ENCODE measurements at regions not wholly inside any gene's neighbourhood (a gene's known extent, or its start where the extent isn't known, plus 50 kb on each side); places are given as distances from the start of the nearest gene placed in this dataset.

DNA sequence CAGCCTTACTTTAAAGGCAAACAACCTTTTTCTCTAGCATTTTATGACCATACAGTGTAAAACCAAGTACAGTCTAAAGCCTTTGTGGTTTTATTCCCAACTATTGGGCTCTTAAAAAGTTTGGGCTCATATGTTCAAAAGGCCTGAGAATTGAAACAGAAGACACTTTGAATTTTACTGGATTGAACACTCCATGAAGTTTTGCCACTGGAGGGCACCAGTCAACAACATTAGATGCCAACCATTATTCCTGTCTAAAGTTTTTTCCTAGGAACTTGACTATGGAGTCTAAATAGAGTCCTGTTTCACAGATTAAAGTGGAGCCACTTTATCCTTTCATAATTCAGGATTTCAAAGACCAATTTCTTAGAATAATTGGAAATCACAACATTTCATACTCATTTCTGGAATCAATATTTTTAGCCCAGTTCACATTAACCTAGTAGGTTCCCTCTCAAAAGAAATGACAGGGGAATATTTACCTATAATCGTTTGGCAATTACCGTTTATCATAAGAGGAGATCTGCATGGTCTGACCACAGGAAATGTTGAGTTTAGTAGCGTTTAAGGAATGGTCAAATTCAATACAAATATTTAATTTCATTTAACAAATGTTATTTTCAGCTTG is 244.1 kb upstream of the PDZRN3 start (continued):
- TF ChIP-seq RAD21 (IDR thresholded peaks at IDR 0.05) (peak; percentile 86 to 87), SP1 (IDR thresholded peaks at IDR 0.05) (no peak)

DNA sequence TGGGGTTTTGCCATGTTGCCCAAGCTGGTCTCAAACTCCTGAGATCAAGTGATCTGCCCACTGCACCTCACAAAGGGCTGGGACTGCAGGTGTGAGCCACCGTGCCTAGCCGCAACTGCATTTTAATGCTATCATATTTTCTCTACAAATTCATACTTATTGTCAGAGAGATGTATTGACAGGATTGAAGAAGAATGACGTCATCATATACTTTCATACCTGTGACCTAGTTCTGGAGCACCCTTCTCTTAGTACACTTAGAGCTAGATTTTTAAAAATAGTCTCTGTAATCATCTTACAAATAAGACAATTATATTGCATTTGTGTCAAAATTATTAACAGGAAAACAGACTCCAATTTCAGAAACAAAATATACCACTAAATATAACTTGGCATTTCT is 242.8 kb upstream of the PDZRN3 start:
- WGBS, result 82% methylated on average over 3 of the region's 3 CpGs
- H3K9ac ChIP-seq (ENCODE audit: low read depth in 1 of 2, low read length in 2 of 2), result no peak overlapping the region

More for the DNA sequence above, 242.8 kb upstream of the PDZRN3 start:
- no peak for DNase-seq (ENCODE audit: low spot score)
- no peaks in the 10 kb centered on the region for H3K27me3 ChIP-seq (ENCODE audit: control insufficient read depth in 4 of 4, insufficient read depth in 4 of 4, low read length in 3 of 4)
- no peaks in the 10 kb centered on the region for H3K4me1 ChIP-seq (ENCODE audit: control insufficient read depth in 4 of 4, insufficient read depth in 4 of 4, low read length in 3 of 4)
- H3K27ac ChIP-seq (ENCODE audit: low read depth in 1 of 2, low read length in 2 of 2), result no peak overlapping the region
- H3K36me3 ChIP-seq (ENCODE audit: control insufficient read depth in 4 of 4, insufficient read depth in 3 of 4, low read depth in 1 of 4, low read length in 3 of 4), result no peaks in the 10 kb centered on the region
- no peak overlapping the region for H3K4me3 ChIP-seq (ENCODE audit: low read depth in 1 of 3, low read length in 3 of 3)
- no peaks in the 10 kb centered on the region for H3K9me3 ChIP-seq (ENCODE audit: control insufficient read depth in 4 of 4, low read length in 3 of 4)
- TF ChIP-seq GABPA (IDR thresholded peaks at IDR 0.05 in 1 of 2, conservative IDR thresholded peaks at IDR 0.05 in 1 of 2), result no peak
- TF ChIP-seq YY1 (IDR thresholded peaks at IDR 0.05), result no peak
- TF ChIP-seq, protein P1, sequence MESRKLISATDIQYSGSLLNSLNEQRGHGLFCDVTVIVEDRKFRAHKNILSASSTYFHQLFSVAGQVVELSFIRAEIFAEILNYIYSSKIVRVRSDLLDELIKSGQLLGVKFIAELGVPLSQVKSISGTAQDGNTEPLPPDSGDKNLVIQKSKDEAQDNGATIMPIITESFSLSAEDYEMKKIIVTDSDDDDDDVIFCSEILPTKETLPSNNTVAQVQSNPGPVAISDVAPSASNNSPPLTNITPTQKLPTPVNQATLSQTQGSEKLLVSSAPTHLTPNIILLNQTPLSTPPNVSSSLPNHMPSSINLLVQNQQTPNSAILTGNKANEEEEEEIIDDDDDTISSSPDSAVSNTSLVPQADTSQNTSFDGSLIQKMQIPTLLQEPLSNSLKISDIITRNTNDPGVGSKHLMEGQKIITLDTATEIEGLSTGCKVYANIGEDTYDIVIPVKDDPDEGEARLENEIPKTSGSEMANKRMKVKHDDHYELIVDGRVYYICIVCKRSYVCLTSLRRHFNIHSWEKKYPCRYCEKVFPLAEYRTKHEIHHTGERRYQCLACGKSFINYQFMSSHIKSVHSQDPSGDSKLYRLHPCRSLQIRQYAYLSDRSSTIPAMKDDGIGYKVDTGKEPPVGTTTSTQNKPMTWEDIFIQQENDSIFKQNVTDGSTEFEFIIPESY (IDR thresholded peaks at IDR 0.05), result no peak
- no peak for TF ChIP-seq FOXA1 (IDR thresholded peaks at IDR 0.05)
- TF ChIP-seq, protein P2, sequence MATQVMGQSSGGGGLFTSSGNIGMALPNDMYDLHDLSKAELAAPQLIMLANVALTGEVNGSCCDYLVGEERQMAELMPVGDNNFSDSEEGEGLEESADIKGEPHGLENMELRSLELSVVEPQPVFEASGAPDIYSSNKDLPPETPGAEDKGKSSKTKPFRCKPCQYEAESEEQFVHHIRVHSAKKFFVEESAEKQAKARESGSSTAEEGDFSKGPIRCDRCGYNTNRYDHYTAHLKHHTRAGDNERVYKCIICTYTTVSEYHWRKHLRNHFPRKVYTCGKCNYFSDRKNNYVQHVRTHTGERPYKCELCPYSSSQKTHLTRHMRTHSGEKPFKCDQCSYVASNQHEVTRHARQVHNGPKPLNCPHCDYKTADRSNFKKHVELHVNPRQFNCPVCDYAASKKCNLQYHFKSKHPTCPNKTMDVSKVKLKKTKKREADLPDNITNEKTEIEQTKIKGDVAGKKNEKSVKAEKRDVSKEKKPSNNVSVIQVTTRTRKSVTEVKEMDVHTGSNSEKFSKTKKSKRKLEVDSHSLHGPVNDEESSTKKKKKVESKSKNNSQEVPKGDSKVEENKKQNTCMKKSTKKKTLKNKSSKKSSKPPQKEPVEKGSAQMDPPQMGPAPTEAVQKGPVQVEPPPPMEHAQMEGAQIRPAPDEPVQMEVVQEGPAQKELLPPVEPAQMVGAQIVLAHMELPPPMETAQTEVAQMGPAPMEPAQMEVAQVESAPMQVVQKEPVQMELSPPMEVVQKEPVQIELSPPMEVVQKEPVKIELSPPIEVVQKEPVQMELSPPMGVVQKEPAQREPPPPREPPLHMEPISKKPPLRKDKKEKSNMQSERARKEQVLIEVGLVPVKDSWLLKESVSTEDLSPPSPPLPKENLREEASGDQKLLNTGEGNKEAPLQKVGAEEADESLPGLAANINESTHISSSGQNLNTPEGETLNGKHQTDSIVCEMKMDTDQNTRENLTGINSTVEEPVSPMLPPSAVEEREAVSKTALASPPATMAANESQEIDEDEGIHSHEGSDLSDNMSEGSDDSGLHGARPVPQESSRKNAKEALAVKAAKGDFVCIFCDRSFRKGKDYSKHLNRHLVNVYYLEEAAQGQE (IDR thresholded peaks at IDR 0.05), result no peak
- no peak for TF ChIP-seq RAD21 (IDR thresholded peaks at IDR 0.05)
- TF ChIP-seq, protein P3, sequence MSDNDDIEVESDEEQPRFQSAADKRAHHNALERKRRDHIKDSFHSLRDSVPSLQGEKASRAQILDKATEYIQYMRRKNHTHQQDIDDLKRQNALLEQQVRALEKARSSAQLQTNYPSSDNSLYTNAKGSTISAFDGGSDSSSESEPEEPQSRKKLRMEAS (IDR thresholded peaks at IDR 0.05), result no peak
- TF ChIP-seq SP1 (IDR thresholded peaks at IDR 0.05), result no peak
- no peak for TF ChIP-seq HNF4G (IDR thresholded peaks at IDR 0.05)
- TF ChIP-seq EGR1 (IDR thresholded peaks at IDR 0.05; ENCODE audit: low read depth in 2 of 2), result no peak
- no peak for TF ChIP-seq HNF4A (conservative IDR thresholded peaks at IDR 0.05)
- TF ChIP-seq NR2F2 (IDR thresholded peaks at IDR 0.05), result no peak
- TF ChIP-seq TAF1 (conservative IDR thresholded peaks at IDR 0.05), result no peak
- TF ChIP-seq RXRA (IDR thresholded peaks at IDR 0.05), result no peak
- TF ChIP-seq, protein P4, sequence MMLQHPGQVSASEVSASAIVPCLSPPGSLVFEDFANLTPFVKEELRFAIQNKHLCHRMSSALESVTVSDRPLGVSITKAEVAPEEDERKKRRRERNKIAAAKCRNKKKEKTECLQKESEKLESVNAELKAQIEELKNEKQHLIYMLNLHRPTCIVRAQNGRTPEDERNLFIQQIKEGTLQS (IDR thresholded peaks at IDR 0.05), result no peak
- TF ChIP-seq, protein P5, sequence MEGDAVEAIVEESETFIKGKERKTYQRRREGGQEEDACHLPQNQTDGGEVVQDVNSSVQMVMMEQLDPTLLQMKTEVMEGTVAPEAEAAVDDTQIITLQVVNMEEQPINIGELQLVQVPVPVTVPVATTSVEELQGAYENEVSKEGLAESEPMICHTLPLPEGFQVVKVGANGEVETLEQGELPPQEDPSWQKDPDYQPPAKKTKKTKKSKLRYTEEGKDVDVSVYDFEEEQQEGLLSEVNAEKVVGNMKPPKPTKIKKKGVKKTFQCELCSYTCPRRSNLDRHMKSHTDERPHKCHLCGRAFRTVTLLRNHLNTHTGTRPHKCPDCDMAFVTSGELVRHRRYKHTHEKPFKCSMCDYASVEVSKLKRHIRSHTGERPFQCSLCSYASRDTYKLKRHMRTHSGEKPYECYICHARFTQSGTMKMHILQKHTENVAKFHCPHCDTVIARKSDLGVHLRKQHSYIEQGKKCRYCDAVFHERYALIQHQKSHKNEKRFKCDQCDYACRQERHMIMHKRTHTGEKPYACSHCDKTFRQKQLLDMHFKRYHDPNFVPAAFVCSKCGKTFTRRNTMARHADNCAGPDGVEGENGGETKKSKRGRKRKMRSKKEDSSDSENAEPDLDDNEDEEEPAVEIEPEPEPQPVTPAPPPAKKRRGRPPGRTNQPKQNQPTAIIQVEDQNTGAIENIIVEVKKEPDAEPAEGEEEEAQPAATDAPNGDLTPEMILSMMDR (IDR thresholded peaks at IDR 0.05; ENCODE audit: low read depth, low read length, missing input control), result no peak
